Endometrium (tissue), 2 donors: ENCODE measurements at regions not wholly inside any gene's neighbourhood (a gene's known extent, or its start where the extent isn't known, plus 50 kb on each side); places are given as distances from the start of the nearest gene placed in this dataset.

Experiments used
- FAIRE-seq: peaks from 2 replicates; lab custom pipeline; 2012; peaks lifted over from hg19 to GRCh38; lab: Jason Lieb, UNC
- donor health status: control.
- donor health status: control.

GRCh38 chr6:166009385-166010031, 158.1 kb downstream of the TBXT start:
- FAIRE-seq = no peak

DNA sequence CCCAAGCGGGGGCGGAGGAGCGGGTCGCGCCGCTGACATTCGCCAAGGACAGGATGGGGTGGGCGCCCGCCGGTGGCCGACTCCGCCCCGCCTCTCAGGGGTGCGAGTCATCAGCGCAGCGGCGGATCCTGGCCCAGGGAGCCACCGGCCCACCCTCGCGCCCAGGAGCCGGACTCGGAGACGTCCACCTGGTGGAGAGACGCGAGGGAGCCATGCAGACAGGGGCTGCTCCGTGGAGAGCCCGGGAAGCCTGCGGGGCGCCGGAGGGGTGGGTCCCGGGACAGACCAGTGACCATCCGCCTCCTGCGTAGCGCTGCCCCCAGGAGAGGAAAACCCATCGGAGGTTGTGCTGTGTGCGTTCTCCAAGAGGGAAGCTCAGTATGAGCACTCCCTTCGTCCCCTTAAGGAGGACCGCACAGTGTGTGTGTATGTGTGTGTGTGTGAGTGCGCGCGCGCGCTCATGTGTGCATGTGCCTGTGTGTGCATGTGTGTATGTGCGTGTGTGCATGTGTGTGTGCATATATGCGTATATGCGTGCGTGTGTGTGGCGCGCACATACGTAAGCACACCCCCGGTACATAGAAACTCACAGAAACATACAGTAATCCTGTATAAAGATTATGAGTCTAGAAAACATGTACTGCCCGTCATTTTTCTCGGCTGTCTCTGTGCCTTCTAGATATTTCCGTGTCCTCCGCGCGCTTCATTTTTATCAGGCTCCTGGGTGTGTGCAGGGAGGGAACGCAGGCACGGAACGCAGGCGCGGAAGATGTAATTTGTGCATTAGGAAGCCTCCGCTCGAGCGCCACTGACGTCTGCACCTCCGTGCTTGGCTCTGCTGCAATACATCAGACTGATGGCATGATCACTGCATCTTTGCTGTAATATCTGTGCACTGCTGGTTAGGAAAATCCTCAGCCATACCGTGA, 158.9 kb downstream of the TBXT start:
- no peak for FAIRE-seq

GRCh38 chr6:166007349-166008263, 160.0 kb downstream of the TBXT start:
- FAIRE-seq = no peak

- no peak for FAIRE-seq
These were observed 160.8 kb downstream of the TBXT start for GRCh38 chr6:166006900-166007301.

DNA sequence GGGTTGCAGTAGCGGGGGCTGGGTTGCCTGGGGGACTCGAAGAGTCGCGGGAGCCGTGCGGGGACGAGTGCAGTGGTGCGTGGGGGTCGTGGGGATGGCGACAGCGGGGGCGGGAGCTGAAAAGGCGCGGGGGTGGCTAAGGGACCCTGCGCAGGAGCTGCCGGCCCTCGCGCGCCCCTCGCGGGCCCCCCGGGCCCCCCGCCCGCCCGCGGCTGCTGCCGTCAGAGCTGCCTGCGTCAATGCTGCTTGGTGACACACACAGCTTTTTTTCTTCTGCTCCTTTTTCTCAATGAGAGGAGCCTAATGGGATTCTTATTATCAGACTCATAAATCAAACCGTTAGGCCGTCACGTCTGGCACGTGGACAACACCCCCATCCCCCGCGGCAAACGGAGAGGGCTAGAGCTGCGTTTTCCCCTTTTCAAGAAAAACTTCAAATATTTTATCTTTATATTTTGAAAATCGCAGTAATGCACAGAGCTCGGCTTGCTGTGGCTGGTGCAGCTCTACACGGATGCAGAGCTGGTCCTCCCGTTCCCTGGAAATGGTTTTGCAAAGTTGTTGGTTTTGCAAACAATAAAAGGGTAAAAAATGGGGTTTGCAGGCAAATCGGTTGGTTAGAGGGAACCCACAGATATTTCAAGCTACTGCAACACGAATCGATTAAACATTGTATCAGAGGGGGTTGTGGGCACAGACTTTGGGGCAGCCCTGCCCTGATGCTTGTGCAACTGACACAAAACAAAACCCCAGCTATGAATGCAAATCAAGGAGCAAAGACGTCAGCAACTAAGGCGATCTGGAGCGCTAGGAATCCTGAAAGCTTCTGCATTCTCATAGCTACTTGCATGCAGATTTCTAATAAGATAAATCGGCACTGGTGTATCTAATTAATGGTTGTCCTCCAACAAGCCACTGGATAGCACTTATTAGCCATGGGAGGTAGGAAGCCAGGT, 161.4 kb downstream of the TBXT start:
- FAIRE-seq = no peak

- FAIRE-seq = no peak
These were observed 162.2 kb downstream of the TBXT start for GRCh38 chr6:166005401-166005943.

DNA sequence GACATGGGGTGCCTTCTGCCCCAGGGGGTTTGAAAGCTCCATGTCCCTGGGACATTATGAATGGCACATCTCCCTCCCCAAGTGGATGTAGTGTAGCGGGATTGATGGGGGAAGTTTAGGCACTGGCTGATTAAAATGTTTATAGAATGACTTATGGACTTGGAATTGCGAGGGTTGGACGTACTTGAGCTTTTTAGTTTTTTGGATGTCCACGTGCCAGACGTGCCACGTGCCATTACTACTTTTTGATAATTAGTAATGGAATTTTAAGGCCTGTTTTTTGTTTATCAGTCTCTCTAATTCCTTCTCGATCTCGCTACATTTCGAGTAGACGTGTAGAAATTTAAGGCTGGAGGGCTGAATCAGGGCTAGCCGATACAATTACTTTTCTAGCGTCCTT, 162.8 kb downstream of the TBXT start:
- FAIRE-seq = no peak

DNA sequence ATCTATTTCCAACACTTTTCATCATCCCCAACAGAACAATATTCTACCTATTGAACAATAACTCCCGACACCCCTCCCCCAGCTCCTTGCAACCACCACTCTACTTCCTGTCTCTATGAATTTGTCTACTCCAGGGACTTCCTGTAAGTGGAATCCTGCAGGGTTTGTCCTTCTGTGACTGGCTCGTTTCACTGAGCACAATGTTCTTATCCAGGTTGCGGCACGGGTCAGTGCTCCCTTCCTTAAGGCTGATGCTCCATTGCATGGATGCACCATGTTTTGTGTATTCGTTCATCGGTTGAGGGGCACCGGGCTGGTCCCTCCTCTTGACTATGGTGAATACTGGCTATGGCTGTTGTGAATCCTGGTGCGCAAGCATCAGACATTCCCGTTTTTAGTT, 163.2 kb downstream of the TBXT start:
- no peak for FAIRE-seq

GRCh38 chr6:166003569-166003968, 164.1 kb downstream of the TBXT start:
- FAIRE-seq = no peak

DNA sequence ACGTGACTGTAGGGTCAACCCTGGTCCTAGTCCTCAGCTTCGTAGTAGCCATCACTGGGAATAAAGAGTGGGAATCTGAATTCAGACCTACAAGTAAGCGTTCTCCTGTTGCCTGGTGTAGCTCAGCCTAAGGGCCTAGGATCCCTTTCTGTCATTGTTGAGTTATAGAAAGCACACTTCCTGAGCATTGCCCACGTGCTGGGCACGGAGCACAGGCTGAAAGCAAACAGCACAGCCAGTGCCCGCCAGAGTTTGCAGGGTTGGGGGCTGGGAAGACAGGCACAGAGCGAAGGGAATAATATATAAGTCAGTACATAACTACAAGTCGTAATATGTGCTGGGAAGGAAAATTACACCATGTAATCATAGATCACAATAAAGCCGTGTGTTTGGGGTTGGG, 166.3 kb downstream of the TBXT start:
- FAIRE-seq = no peak

GRCh38 chr6:165999279-165999678, 168.4 kb downstream of the TBXT start:
- FAIRE-seq = no peak

DNA sequence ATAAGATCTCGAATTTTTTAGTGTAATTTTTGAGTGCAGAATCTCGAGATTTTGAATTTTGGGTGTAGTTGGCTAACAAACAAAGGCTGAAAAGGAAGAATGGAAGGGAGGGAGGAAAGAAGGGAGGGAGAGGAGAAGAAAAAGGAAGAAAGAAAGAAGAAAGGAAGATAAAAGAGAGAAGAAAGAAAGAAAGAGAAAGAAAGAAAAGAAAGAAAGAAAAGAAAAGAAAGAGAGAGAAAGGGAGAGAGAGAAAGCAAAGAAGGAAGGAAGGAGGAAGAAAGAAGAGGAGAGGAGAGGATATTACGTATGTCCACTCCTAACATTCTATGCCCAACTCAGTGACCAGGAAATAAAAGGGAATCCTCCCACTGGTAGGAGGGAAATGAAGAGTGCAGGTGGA, 169.6 kb downstream of the TBXT start:
- FAIRE-seq = no peak

- no peak for FAIRE-seq
These were observed 176.3 kb downstream of the TBXT start for GRCh38 chr6:165991341-165991740.

- no peak for FAIRE-seq
These were observed 177.4 kb downstream of the TBXT start for GRCh38 chr6:165990216-165990615.

GRCh38 chr6:165988757-165989456, 178.7 kb downstream of the TBXT start:
- FAIRE-seq = no peak

GRCh38 chr6:165988302-165988756, 179.3 kb downstream of the TBXT start:
- FAIRE-seq = no peak

DNA sequence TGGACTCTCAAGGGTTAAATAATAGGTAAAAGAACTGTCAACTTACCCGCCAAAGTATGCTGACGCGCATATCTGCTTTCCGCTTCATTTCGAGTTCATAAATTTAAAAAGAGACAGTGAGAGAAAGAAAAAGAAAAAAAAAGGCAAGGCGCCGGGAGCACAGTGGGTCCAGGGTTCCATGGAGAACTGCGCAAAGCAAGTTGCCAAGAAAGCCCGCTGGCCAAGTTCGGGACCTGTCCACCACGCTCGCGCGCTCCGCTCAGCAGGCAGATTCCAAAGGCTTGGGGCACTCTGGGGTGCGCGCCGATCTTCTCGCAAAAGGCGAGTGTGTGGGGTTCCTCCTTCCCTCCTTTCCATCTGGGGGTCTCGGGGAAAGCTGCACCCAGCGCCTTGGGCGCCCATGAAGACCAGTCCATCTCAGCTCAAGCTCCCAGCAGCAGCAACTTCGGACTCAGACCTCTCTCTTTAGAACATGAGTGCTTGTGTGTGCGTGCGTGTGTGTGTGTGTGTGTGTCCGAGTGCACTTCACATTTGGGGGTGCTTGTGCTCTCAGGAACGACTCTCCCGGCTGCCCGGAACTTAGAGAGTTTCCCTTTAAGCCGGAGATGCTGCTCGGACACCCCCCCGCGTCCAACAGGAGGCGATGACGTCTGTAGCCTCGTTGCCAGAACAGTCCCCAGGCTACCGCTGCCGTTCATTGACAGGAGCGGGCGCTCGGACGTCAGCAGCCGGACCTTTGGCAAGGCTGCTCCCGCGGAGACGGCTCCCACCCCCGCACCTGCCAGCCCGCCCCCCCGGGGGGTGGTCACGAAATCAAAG, 180.0 kb downstream of the TBXT start:
- no peak for FAIRE-seq

- no peak for FAIRE-seq
These were observed 180.7 kb downstream of the TBXT start for GRCh38 chr6:165986914-165987482.

- FAIRE-seq = no peak
These were observed 181.2 kb downstream of the TBXT start for GRCh38 chr6:165986311-165986913.
